Fibroblast of peridontal ligament (primary cell): ENCODE measurements at regions not wholly inside any gene's neighbourhood (a gene's known extent, or its start where the extent isn't known, plus 50 kb on each side); places are given as distances from the start of the nearest gene placed in this dataset.
"Not testable (repeated sequence)": the region's sequence is repeated elsewhere in the genome, so short reads cannot be mapped to it uniquely, and the experiment has no call there.

Experiments
- DNase-seq: peaks from one replicate; pipeline ENCODE4 v3.0.0-alpha.2; 2010; ENCODE audit errors: extremely low read depth

- DNase-seq = no peak
Measured at GRCh38 chr4:17064959-17065358, 166.5 kb upstream of the LDB2 start.

- peak; percentile 93 for DNase-seq
Measured at GRCh38 chr4:17063888-17064287, 165.4 kb upstream of the LDB2 start.

- DNase-seq = no peak
Measured at GRCh38 chr4:17060230-17060629, 161.8 kb upstream of the LDB2 start.

- DNase-seq = peak; percentile 98
Measured at GRCh38 chr4:17058916-17059741, 160.7 kb upstream of the LDB2 start.

DNA sequence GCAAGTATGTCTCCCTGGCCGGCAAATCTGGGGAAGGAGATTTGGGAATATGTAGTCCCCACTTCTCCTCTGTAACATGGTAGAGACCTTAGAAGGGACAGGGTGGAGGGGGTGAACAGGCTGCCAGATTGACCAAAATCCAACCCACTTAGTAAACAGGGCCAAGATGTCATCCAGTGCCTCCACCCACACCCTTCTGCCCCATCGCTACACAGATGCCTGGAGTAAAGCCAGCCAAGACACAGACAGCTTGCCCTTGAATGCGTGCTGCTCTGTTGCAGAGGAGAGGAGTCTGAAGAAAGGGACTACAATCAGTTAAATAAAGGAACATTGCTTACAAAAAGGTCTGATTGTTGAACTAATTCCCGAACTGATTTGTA, 160.1 kb upstream of the LDB2 start:
- DNase-seq = peak; percentile 82

GRCh38 chr4:17057035-17057434, 158.6 kb upstream of the LDB2 start:
- DNase-seq = no peak

DNA sequence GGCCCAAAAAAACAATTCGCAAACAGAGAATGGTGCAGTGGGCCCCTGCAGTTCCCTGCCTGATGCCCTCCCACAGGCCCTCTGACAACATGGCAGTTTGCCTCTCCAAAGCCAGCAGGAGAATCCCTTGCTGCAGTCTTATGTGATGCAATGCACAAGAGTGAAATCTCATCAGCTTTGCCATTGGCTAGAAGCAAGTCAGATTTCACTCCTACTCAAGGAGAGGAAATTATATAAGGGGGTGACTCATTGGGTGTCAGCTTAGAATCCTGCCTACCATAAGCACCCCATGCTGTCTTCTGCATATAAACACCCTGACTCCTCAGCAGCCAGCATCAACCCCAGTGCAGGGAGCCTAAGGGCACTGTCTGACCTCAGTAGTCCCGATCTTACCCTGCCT, 157.3 kb upstream of the LDB2 start:
- DNase-seq = peak; percentile 91

DNA sequence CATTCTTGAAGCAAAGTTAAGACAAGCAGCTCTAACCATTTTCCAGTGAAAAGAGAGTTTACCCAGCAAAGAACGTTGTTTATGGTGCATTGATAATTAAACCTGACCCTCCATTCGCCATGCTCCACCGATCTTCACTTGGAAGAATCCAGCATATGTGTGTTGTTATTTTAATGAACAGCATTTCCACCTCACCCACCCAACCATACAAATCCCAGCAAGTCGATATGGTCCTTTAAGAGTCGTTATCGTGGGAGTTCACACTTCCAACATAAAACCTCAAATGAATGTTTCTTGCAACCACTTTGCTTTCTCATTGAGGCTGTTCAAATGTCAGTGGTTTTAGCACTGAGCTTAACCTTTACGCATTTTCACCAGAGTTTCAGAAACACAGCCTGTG, 147.4 kb upstream of the LDB2 start:
- DNase-seq = no peak

DNA sequence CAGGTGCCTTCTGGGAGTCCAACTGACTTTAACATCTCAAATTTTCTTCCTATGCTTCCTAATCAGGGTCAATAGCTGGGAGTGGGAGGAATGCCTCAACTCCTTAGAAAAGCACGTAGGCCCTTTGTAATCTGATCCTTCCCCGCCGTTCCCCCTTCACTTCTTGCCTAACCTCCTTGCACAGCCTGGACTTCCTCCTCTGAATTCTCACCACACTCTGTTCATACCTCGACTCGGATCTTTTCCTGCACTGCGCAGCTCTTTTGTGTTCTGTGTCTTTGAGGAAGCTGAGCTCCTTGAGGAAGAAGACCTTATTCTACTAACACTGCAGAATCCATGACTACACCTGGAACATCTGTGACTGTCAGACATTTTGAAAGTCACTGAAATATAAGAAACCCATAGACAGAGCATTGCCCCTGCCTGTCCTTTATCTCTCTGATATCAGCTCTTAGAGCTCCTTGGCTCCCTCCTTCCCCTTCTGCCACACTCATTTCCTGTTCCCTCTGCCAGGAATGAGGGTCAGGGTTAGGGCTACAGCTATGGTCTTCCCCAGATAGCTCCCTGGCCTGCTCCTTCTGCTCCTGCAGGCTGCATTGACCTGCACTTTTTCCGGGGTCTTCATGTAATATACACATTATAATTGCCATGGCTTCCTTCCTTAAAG, 140.2 kb upstream of the LDB2 start:
- DNase-seq = no peak

DNA sequence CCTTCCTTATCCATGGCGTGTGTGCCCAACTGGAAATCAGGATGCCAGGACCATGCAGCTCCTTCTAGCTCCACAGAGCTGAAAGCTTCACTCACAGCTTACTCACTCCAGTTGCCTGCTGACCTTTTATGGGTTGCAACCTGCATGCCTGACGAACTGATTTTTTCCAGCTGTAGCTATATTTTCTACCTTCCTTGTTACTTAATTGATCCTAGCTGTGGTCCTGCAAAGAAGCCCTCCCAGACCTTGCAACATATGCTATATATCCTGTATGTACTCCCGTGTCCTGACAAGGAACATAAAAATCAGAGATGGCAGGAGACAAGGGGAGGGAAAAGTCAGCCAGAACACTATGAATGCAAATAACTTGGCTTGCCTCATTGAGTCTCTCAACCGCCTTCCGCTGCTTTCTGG, 135.3 kb upstream of the LDB2 start:
- DNase-seq = no peak

DNA sequence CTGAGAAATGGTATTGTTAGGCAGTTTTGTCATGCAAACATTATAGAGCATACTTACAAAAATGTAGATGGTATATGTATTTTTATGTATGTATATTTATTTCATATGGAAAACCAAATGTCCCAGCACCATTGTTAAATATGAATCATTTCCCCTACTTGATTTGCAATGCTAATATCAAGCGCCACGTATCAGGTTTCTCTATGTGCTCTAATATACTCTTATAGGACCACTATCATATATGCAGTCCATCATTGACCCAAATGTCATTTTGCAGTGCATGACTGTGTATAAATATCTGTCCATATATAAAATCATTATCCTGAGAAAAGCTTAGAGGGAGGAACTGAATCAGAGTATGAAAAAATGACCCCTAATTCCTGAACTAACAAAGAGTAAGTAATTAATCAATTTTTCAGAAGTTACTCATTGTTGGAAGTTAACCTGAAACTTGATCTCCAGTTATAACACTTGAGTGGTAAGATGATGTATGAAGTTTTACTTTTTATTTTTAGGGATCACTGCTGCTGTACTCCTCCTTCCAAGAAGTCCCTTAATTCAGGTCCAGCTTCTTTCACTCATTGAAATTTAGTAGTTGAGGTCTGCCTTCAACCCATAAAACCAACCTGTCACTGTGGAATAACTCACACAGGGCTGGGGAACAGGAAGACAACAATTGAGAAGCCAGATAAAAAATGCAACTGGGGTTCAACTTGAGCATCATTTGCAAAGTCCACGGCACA, 134.8 kb upstream of the LDB2 start:
- peak; percentile 37 for DNase-seq

GRCh38 chr4:17030543-17030942, 132.1 kb upstream of the LDB2 start:
- DNase-seq = peak; percentile 79

GRCh38 chr4:17029964-17030363, 131.5 kb upstream of the LDB2 start:
- DNase-seq = no peak

DNA sequence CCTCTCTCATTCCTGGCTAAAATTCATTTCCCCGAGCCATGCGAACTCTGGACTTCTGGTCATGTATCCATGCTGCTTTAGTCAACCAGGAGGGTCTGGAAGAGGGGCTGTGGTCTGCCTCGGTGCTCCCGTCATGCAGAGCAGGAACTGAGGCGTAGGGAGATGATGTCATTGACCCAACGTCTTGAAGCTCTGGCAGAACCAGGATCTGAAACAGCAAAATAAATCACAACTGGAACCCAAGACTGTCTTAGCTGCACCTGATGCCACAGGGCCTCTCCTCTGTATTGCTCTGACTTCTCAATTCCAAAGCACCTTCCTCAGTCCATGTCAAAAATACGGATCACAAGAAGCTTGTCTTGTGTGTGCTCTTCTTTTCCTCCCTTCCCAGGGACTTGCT, 131.0 kb upstream of the LDB2 start:
- no peak for DNase-seq

DNA sequence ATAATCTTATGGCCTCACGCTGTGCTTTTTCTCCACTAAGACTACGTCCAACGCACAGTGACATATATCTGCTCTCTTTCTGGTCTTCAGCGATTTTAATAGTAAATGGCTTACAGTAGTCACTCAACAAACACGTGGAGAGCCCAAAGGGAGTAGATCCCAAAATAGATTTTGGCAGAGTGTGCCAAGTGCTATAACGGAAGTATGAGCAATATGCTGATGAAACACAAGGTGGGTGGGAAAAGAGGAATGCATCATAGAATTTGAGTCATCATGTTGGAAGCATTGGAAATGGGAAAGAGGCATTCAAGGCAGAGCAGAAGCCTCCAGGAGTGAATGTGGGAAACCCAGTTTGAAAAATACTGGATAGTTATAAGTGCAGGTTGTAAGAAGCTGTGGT, 129.1 kb upstream of the LDB2 start:
- peak; percentile 96 for DNase-seq

- DNase-seq = peak; percentile 35
Measured at GRCh38 chr4:17024425-17024824, 126.0 kb upstream of the LDB2 start.

DNA sequence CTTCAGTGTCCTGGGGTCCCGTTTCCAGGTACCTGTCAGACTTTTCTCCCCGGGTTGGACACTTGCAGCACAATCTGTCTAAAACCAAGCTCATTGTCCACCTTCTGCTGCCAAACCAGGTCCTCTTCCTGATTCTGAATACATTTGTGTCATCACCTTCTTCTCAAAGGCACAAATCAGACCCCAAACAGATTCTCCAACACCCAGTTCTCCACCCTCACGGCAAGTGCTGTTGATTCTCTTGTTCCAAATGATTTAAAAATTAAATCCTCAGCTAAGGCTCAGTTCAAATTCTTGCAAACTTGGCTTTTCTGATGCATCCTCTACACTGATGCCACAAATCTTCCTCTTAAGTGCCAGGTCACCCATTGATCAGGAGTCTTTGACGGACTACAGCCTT, 122.5 kb upstream of the LDB2 start:
- DNase-seq = no peak

GRCh38 chr4:17020451-17020850, 122.0 kb upstream of the LDB2 start:
- DNase-seq = no peak

GRCh38 chr4:17018621-17019020, 120.2 kb upstream of the LDB2 start:
- not testable (repeated sequence) for DNase-seq

- no peak for DNase-seq
Measured at GRCh38 chr4:17018013-17018412, 119.6 kb upstream of the LDB2 start.

DNA sequence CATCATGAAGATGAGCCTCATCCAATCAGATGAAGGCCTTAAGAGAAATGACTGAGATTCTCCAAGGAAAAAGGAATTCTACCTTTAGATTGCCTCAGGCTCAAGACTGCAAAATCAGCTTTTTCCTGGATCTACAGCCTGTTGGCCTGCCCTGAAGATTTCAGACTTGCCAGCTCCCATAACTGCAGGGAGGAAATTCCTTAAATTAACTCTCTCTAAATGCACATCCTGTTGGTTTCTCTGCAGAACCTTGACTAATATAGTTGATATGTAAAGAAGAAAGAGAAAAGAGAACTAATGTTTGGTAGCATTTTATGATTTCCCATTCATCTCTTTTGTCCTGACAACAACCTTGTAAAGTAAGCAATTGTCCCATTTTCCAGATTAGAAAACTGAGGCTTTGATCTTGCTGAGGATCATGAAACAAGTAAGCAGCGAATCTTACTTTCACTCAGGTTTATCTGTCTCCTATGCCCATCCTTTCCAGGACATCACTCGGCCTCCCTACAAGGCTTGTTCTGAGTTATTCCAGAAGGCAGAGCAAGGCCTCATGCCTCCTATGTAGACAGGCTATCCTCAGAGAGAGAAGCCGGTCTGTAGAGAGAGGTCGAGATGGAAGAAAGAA, 115.0 kb upstream of the LDB2 start:
- DNase-seq = peak; percentile 44

GRCh38 chr4:17012451-17012850, 114.0 kb upstream of the LDB2 start:
- DNase-seq = no peak
